PC-3 (cell line): ENCODE measurements at regions not wholly inside any gene's neighbourhood (a gene's known extent, or its start where the extent isn't known, plus 50 kb on each side); places are given as distances from the start of the nearest gene placed in this dataset.
A peak's percentile ranks its signal among the peaks of the same experiment; 100 is the strongest.

Source experiments
- ATAC-seq: fragments of 200-7000 bp; cut with Tn5 transposase; 2 replicates; pipeline ENCODE4 v1.9.1; 2020; ENCODE audit warnings: mild to moderate bottlenecking, moderate library complexity
- BruUV-seq: library from RNA; stranded (reverse); fragments of 400-500 nt; replicated peaks from 2 replicates; lab custom pipeline; 2021; lab: Mats Ljungman, UMichigan
- CTCF ChIA-PET: fragments of 300-600 bp; sonication (Branson Sonifier 250); formaldehyde crosslinking; loops from one replicate; lab custom pipeline; 2022; ENCODE audit warnings: antibody characterized with exemption; lab: Charles Lee
- POLR2A ChIA-PET: fragments of 300-600 bp; sonication (Branson Sonifier 250); formaldehyde crosslinking; loops from one replicate; lab custom pipeline; 2022; ENCODE audit warnings: antibody characterized with exemption; ENCODE audit not compliant: unreplicated experiment; lab: Charles Lee
- DNase-seq: peaks from one replicate; pipeline ENCODE4 v3.0.0-alpha.2; 2015
- H2AFZ ChIP-seq: fragments of 300-600 bp; sonication (generic); 2 replicates; pipeline ENCODE4 v1.6.0; 2016; ENCODE audit warnings: antibody characterized with exemption, low read length
- H3F3A ChIP-seq: fragments of 300-600 bp; sonication (generic); one replicate; pipeline ENCODE4 v1.6.0; 2017; ENCODE audit warnings: antibody characterized with exemption, low read length, control low read depth, mild to moderate bottlenecking; ENCODE audit not compliant: unreplicated experiment
- H3K27ac ChIP-seq: fragments of 300-600 bp; sonication (generic); 2 replicates; pipeline ENCODE4 v1.5.1; 2016; ENCODE audit warnings: mild to moderate bottlenecking, low read length
- H3K27me3 ChIP-seq: fragments of 300-600 bp; sonication (generic); 2 replicates; pipeline ENCODE4 v1.6.1; 2016; ENCODE audit warnings: low read length, mixed read lengths
- H3K36me3 ChIP-seq: fragments of 300-600 bp; sonication (generic); 2 replicates; pipeline ENCODE4 v1.6.1; 2016; ENCODE audit warnings: low read depth, mixed run types, low read length, mixed read lengths
- H3K4me1 ChIP-seq: fragments of 300-600 bp; sonication (generic); 2 replicates; pipeline ENCODE4 v1.5.1; 2016; ENCODE audit warnings: low read length; ENCODE audit not compliant: insufficient read depth
- H3K4me2 ChIP-seq: fragments of 300-600 bp; sonication (generic); 2 replicates; pipeline ENCODE4 v1.6.0; 2016; ENCODE audit warnings: low read length
- H3K4me3 ChIP-seq: fragments of 300-600 bp; sonication (generic); 2 replicates; pipeline ENCODE4 v1.5.1; 2016; ENCODE audit warnings: mild to moderate bottlenecking, low read length, mixed read lengths
- H3K79me2 ChIP-seq: fragments of 300-600 bp; sonication (generic); 2 replicates; pipeline ENCODE4 v1.6.1; 2017; ENCODE audit warnings: low read length, mixed read lengths
- H3K9ac ChIP-seq: fragments of 300-600 bp; sonication (generic); 2 replicates; pipeline ENCODE4 v1.6.0; 2016; ENCODE audit warnings: mild to moderate bottlenecking, low read length
- H3K9me2 ChIP-seq: fragments of 300-600 bp; sonication (generic); replicated peaks from 2 replicates; pipeline ENCODE4 v1.6.1; 2016; ENCODE audit warnings: mixed run types, low read length, mixed read lengths
- H3K9me3 ChIP-seq: fragments of 300-600 bp; sonication (generic); 2 replicates; pipeline ENCODE4 v1.6.1; 2016; ENCODE audit warnings: low read length, mixed read lengths
- H4K20me1 ChIP-seq: fragments of 300-600 bp; sonication (generic); 2 replicates; pipeline ENCODE4 v1.6.1; 2016; ENCODE audit warnings: low read length, mixed read lengths
- CTCF ChIP-seq: fragments of 300-600 bp; sonication (generic); conservative IDR thresholded peaks from 2 replicates; pipeline ENCODE4 v1.5.1; 2017; ENCODE audit warnings: antibody characterized with exemption, low read depth, mild to moderate bottlenecking, low read length
- EZH2 ChIP-seq: fragments of 300-600 bp; sonication (generic); IDR thresholded peaks from one replicate; pipeline ENCODE4 v1.6.1; 2017; ENCODE audit warnings: antibody characterized with exemption, mild to moderate bottlenecking, low read length; ENCODE audit not compliant: unreplicated experiment
- EZH2phosphoT487 ChIP-seq: fragments of 300-600 bp; sonication (generic); IDR thresholded peaks from 2 replicates; pipeline ENCODE4 v1.6.1; 2018; ENCODE audit warnings: mild to moderate bottlenecking, antibody characterized with exemption, low read length, borderline replicate concordance
- intact Hi-C: fragments of 100-400 bp; cut with micrococcal nuclease; formaldehyde crosslinking; loops from 2 replicates; pipeline ENCODE4 v1.9.0; 2023

- H3K4me1 ChIP-seq: peaks cover 78% of the 10 kb centered on the region
- intact Hi-C loops: loop anchor here (2.0 to 5.0 kb wide), 2 partner anchors 14 to 40 kb away; no protein-coding TSS in a partner anchor
- peak; percentile 72 for ATAC-seq
- H3K9me2 ChIP-seq: no peaks in the 10 kb centered on the region
- H3K79me2 ChIP-seq: peaks cover 75% of the 10 kb centered on the region
- H3K27ac ChIP-seq: peak overlapping the region; percentile 97
- TF ChIP-seq EZH2 (no peak), CTCF (no peak), EZH2phosphoT487 (no peak)
- POLR2A ChIA-PET: interaction anchor here (0.7 to 2.2 kb wide), 2 partner anchors 39 to 61 kb away, joined by 6 to 18 read pairs; partner anchors contain the start of gene DCBLD2
- CTCF ChIA-PET: no interaction called here
- TSS peak; percentile 89 for BruUV-seq
- H3K27me3 ChIP-seq: no peaks in the 10 kb centered on the region
- H3F3A ChIP-seq: peaks cover 9% of the 10 kb centered on the region
- DNase-seq: peak; percentile 97
- H3K4me3 ChIP-seq: peak overlapping the region; percentile 64
- no peaks in the 10 kb centered on the region for H3K9me3 ChIP-seq
- H3K36me3 ChIP-seq: no peaks in the 10 kb centered on the region
- no peaks in the 10 kb centered on the region for H4K20me1 ChIP-seq
- peak overlapping the region; percentile 83 for H3K4me2 ChIP-seq
- no peak overlapping the region for H2AFZ ChIP-seq
- peak overlapping the region; percentile 92 for H3K9ac ChIP-seq
Measured at GRCh38 chr3:98962189-98962930, 60.9 kb upstream of the DCBLD2 start.

GRCh38 chr3:98961161-98962155 is 60.0 kb upstream of the DCBLD2 start:
- no peak overlapping the region for H2AFZ ChIP-seq
- peaks cover 66% of the 10 kb centered on the region for H3K79me2 ChIP-seq
- intact Hi-C loops: loop anchor here (2.0 to 5.0 kb wide), 3 partner anchors 15 to 55 kb away; no protein-coding TSS in a partner anchor
- no TSS peak for BruUV-seq
- H3K4me1 ChIP-seq: peaks cover 69% of the 10 kb centered on the region
- no peaks in the 10 kb centered on the region for H3K27me3 ChIP-seq
- peak overlapping the region; percentile 97 for H3K27ac ChIP-seq
- POLR2A ChIA-PET: interaction anchor here (0.7 to 2.8 kb wide), 4 partner anchors 38 to 60 kb away, joined by 3 to 27 read pairs (median 12); partner anchors contain the start of gene DCBLD2
- H3K4me3 ChIP-seq: peak overlapping the region; percentile 64
- no peaks in the 10 kb centered on the region for H4K20me1 ChIP-seq
- no peaks in the 10 kb centered on the region for H3K36me3 ChIP-seq
- ATAC-seq (peak; percentile 62), DNase-seq (peak; percentile 83)
- H3K4me2 ChIP-seq: peak overlapping the region; percentile 83
- CTCF ChIA-PET: no interaction called here
- H3F3A ChIP-seq: peaks cover 9% of the 10 kb centered on the region
- no peak for TF ChIP-seq CTCF
- TF ChIP-seq EZH2phosphoT487: no peak
- TF ChIP-seq EZH2: no peak
- no peaks in the 10 kb centered on the region for H3K9me2 ChIP-seq
- H3K9ac ChIP-seq: peak overlapping the region; percentile 92
- no peaks in the 10 kb centered on the region for H3K9me3 ChIP-seq
